ENCODE measurements at regions not wholly inside any gene's neighbourhood (a gene's known extent, or its start where the extent isn't known, plus 50 kb on each side); places are given as distances from the start of the nearest gene placed in this dataset.

GRCh38 chr14:22472935-22473854, 115.8 kb downstream of the DAD1 start:
- Histone ChIP-seq H3K4me1 (ENCODE audit: low read length) (peaks cover 85% of the 10 kb centered on the region), H3K9ac (ENCODE audit: low read length) (0 out of 2 replicates have a peak overlapping the region, but pooled peaks have one; percentile 6), H3K27ac (ENCODE audit: low read length) (no peak overlapping the region)

GRCh38 chr14:22472466-22472865, 116.6 kb downstream of the DAD1 start:
- Histone ChIP-seq H2AFZ (ENCODE audit: low read depth, low read length) (no peak overlapping the region), H4K20me1 (ENCODE audit: insufficient read depth, low read length) (no peaks in the 10 kb centered on the region), H3K4me1 (ENCODE audit: low read length) (peaks cover 79% of the 10 kb centered on the region), H3K4me3 (ENCODE audit: low read length) (no peak overlapping the region), H3K27ac (ENCODE audit: low read length) (no peak overlapping the region), H3K36me3 (replicated peaks; ENCODE audit: low read depth, low read length) (no peaks in the 10 kb centered on the region), H3K9me3 (ENCODE audit: insufficient read depth, low read length) (no peaks in the 10 kb centered on the region), H3K79me2 (ENCODE audit: low read length) (no peaks in the 10 kb centered on the region), H3K27me3 (ENCODE audit: low read depth, low read length) (no peaks in the 10 kb centered on the region), H3K9ac (ENCODE audit: low read length) (no peak overlapping the region), H3K4me2 (ENCODE audit: low read length) (peak overlapping the region; percentile 35)
- TF ChIP-seq EZH2phosphoT487 (IDR thresholded peaks at IDR 0.05; ENCODE audit: low read depth): no peak
- no peak for TF ChIP-seq CTCF (IDR thresholded peaks at IDR 0.05; ENCODE audit: low read depth, low read length)

More at GRCh38 chr14:22472935-22473854, 115.8 kb downstream of the DAD1 start:
- H3K9me3 ChIP-seq (ENCODE audit: insufficient read depth, low read length): no peaks in the 10 kb centered on the region
- H3K79me2 ChIP-seq (ENCODE audit: low read length): no peaks in the 10 kb centered on the region
- no peaks in the 10 kb centered on the region for H3K27me3 ChIP-seq (ENCODE audit: low read depth, low read length)
- no peak overlapping the region for H3K4me3 ChIP-seq (ENCODE audit: low read length)
- H4K20me1 ChIP-seq (ENCODE audit: insufficient read depth, low read length): no peaks in the 10 kb centered on the region
- no peaks in the 10 kb centered on the region for H3K36me3 ChIP-seq (replicated peaks; ENCODE audit: low read depth, low read length)
- peak overlapping the region; percentile 35 for H3K4me2 ChIP-seq (ENCODE audit: low read length)
- peak overlapping the region; percentile 44 for H2AFZ ChIP-seq (ENCODE audit: low read depth, low read length)
- no peak for TF ChIP-seq EZH2phosphoT487 (IDR thresholded peaks at IDR 0.05; ENCODE audit: low read depth)
- TF ChIP-seq CTCF (IDR thresholded peaks at IDR 0.05; ENCODE audit: low read depth, low read length): peak; percentile 86

GRCh38 chr14:22471545-22472121, 117.4 kb downstream of the DAD1 start:
- Histone ChIP-seq H2AFZ (ENCODE audit: low read depth, low read length) (no peak overlapping the region; the same call in 1 of the 2 replicates), H3K27ac (ENCODE audit: low read length) (no peak overlapping the region), H4K20me1 (ENCODE audit: insufficient read depth, low read length) (no peaks in the 10 kb centered on the region), H3K27me3 (ENCODE audit: low read depth, low read length) (no peaks in the 10 kb centered on the region), H3K9me3 (ENCODE audit: insufficient read depth, low read length) (no peaks in the 10 kb centered on the region), H3K4me2 (ENCODE audit: low read length) (peak overlapping the region; percentile 48), H3K36me3 (replicated peaks; ENCODE audit: low read depth, low read length) (no peaks in the 10 kb centered on the region), H3K4me3 (ENCODE audit: low read length) (no peak overlapping the region), H3K9ac (ENCODE audit: low read length) (no peak overlapping the region), H3K79me2 (ENCODE audit: low read length) (no peaks in the 10 kb centered on the region), H3K4me1 (ENCODE audit: low read length) (peaks cover 78% of the 10 kb centered on the region)
- peak; percentile 72 for TF ChIP-seq CTCF (IDR thresholded peaks at IDR 0.05; ENCODE audit: low read depth, low read length)
- no peak for TF ChIP-seq EZH2phosphoT487 (IDR thresholded peaks at IDR 0.05; ENCODE audit: low read depth)

All from OCI-LY3 (cell line).